A673 (cell line): ENCODE measurements at regions not wholly inside any gene's neighbourhood (a gene's known extent, or its start where the extent isn't known, plus 50 kb on each side); places are given as distances from the start of the nearest gene placed in this dataset.
"Not testable (repeated sequence)": the region's sequence is repeated elsewhere in the genome, so short reads cannot be mapped to it uniquely, and the experiment has no call there.

Source experiments
- BruUV-seq: library from RNA; stranded (reverse); fragments of 400-500 nt; replicated peaks from 2 replicates; lab custom pipeline; 2021; lab: Mats Ljungman, UMichigan
- CTCF ChIA-PET: fragments of 300-600 bp; sonication (Branson Sonifier 250); formaldehyde crosslinking; loops from one replicate; lab custom pipeline; 2022; ENCODE audit warnings: antibody characterized with exemption; lab: Charles Lee
- POLR2A ChIA-PET: fragments of 300-600 bp; sonication (Branson Sonifier 250); formaldehyde crosslinking; loops from one replicate; lab custom pipeline; 2022; ENCODE audit warnings: antibody characterized with exemption; ENCODE audit not compliant: low non-redundant PET; lab: Charles Lee
- DNase-seq: peaks from one replicate; pipeline ENCODE4 v3.0.0-alpha.2; 2015; ENCODE audit warnings: low spot score
- H3K27ac ChIP-seq: fragments of 200-600 bp; sonication (generic); 2 replicates; pipeline ENCODE4 v1.5.1; 2016; ENCODE audit warnings: mixed run types, low read depth, mild to moderate bottlenecking, mixed read lengths, antibody characterized with exemption, low read length; ENCODE audit not compliant: poor library complexity, severe bottlenecking
- H3K27me3 ChIP-seq: fragments of 200-600 bp; sonication (generic); replicated peaks from 2 replicates; pipeline ENCODE4 v1.6.1; 2017; ENCODE audit warnings: mixed run types, low read depth, mild to moderate bottlenecking, mixed read lengths, antibody characterized with exemption, low read length; ENCODE audit not compliant: insufficient read depth, poor library complexity
- H3K36me3 ChIP-seq: fragments of 200-600 bp; sonication (generic); 2 replicates; pipeline ENCODE4 v1.6.1; 2016; ENCODE audit warnings: mixed run types, mild to moderate bottlenecking, mixed read lengths, antibody characterized with exemption, low read length; ENCODE audit not compliant: insufficient read depth, poor library complexity, severe bottlenecking
- H3K4me1 ChIP-seq: fragments of 200-600 bp; sonication (generic); 2 replicates; pipeline ENCODE4 v1.6.1; 2017; ENCODE audit warnings: mixed run types, mild to moderate bottlenecking, mixed read lengths, antibody characterized with exemption, low read length; ENCODE audit not compliant: insufficient read depth, poor library complexity, severe bottlenecking
- H3K4me3 ChIP-seq: fragments of 200-600 bp; sonication (generic); 2 replicates; pipeline ENCODE4 v1.5.1; 2016; ENCODE audit warnings: low read depth, mixed run types, mild to moderate bottlenecking, mixed read lengths, low read length; ENCODE audit not compliant: poor library complexity, severe bottlenecking
- H3K9me3 ChIP-seq: fragments of 200-600 bp; sonication (generic); 2 replicates; pipeline ENCODE4 v1.6.1; 2016; ENCODE audit warnings: mixed run types, low read depth, mild to moderate bottlenecking, mixed read lengths, antibody characterized with exemption, low read length; ENCODE audit not compliant: poor library complexity, severe bottlenecking
- intact Hi-C: fragments of 100-400 bp; cut with micrococcal nuclease; formaldehyde crosslinking; loops from one replicate; pipeline ENCODE4 v1.10.0; 2022; ENCODE audit not compliant: unreplicated experiment

DNA sequence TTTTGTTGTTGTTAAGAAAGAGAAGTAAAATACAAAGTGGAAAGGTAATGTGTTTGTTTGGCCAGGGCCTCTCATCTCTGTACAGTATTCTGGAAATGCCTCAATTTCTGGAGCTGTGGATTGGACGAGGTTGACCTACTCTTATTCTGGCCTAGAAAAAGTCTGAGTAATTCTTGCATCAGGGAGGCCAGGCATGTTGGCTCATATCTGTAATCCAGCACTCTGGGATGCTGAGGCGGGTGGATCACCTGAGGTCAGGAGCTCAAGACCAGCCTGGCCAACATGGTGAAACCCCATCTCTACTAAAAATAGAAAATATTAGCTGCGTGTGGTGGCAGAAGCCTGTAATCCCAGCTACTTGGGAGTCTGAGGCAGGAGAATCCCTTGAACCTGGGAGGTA, 259.8 kb downstream of the NPIPA7 start:
- DNase-seq, H3K4me3 ChIP-seq, H3K9me3 ChIP-seq, H3K4me1 ChIP-seq, intact Hi-C loops, H3K27me3 ChIP-seq, POLR2A ChIA-PET, BruUV-seq, CTCF ChIA-PET, H3K36me3 ChIP-seq, H3K27ac ChIP-seq: not testable (repeated sequence)

DNA sequence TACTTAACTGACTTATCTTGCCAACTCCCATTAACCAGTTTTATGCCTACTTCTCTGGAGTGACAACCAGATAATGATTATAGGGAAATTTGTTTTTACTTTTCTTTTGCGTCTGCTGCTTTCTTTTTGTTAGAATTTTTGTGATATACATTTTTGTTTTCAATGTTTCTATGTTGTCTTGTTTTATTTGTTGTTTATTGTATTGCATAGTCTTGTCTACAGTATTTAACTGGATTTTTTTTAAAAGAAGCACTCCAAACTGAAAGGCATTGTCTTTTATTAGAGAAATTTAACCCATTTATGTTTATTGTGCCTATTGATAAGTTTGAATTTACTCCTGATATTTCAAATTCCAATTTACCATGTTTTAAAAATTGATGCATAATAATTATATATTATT, 264.9 kb downstream of the NPIPA7 start:
- H3K9me3 ChIP-seq, H3K27me3 ChIP-seq, BruUV-seq, POLR2A ChIA-PET, H3K4me1 ChIP-seq, CTCF ChIA-PET, intact Hi-C loops, H3K36me3 ChIP-seq, DNase-seq, H3K27ac ChIP-seq, H3K4me3 ChIP-seq: not testable (repeated sequence)

DNA sequence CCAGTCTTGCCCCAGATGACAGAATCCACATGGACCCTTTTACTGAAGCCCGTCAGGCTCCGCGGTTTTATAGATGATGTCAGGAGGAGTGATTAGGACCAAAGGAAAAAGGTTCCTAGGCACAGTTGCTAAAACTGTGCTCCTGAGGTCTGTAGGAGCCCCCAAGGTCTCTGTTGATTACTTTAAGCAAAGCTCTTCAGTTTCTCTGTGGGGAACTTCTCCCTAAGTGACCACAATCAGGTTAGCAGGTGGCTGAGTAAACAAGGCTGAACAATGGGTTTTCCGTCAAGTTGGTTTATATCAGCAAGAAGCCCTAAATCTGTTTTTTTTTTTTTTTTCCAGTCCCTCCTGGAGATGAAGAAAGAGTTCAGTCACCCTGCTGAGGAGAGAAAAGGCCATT, 269.1 kb downstream of the NPIPA7 start:
- H3K4me1 ChIP-seq, DNase-seq, CTCF ChIA-PET, H3K27me3 ChIP-seq, H3K27ac ChIP-seq, H3K9me3 ChIP-seq, POLR2A ChIA-PET, H3K4me3 ChIP-seq, intact Hi-C loops, H3K36me3 ChIP-seq, BruUV-seq: not testable (repeated sequence)

DNA sequence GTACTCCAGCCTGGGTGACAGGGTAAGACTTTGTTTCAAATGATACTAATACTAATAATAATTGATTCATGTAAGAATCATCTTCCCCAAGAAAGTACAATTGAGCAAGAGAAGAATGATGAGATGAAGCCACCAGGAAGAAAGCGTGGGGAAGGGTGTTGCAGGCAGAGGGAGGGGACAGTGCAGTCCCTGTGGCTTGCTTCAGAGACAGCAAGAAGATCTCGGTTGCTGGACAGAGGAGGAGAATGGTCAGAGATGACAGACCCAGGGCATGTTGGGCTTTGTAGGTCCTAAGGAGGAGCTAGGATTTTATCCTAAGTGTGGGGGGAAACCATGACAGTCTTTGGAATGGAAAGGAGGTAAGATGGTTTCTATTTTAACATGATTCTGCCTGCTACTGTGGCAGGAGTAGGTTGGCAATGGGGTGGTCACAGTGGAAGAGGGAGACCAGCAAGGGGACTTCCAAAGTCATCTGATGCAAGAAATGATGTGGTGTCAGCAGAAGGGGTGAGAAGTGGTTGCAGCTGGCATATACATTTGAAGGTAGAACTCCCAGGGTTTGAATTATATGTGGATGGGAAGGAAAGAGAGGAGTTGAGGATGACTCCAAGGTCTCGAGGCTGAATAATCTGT, 293.4 kb downstream of the NPIPA7 start:
- H3K36me3 ChIP-seq, DNase-seq, H3K27ac ChIP-seq, CTCF ChIA-PET, POLR2A ChIA-PET, H3K9me3 ChIP-seq, H3K4me1 ChIP-seq, BruUV-seq, H3K4me3 ChIP-seq, intact Hi-C loops, H3K27me3 ChIP-seq: not testable (repeated sequence)

DNA sequence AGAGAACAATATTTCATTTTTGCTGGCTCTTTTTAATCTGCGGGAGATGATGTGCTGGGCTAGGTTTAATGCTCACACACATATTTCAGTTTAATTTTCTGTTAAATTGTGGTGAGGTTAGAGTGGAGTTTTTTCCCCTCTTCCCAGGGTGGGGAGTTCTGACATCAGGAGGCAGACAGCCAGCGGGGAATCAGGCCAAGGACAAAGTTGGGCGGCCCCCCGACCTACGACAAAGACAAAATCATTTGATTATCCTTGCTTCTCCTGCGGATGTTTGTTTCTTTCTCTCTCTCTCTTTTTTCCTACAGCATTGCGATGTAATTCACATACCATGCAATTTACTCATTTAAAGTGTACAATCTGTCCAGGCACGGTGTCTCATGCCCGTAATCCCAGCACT, 295.9 kb downstream of the NPIPA7 start:
- H3K27ac ChIP-seq, DNase-seq, intact Hi-C loops, H3K36me3 ChIP-seq, POLR2A ChIA-PET, H3K4me3 ChIP-seq, H3K9me3 ChIP-seq, CTCF ChIA-PET, H3K27me3 ChIP-seq, BruUV-seq, H3K4me1 ChIP-seq: not testable (repeated sequence)

DNA sequence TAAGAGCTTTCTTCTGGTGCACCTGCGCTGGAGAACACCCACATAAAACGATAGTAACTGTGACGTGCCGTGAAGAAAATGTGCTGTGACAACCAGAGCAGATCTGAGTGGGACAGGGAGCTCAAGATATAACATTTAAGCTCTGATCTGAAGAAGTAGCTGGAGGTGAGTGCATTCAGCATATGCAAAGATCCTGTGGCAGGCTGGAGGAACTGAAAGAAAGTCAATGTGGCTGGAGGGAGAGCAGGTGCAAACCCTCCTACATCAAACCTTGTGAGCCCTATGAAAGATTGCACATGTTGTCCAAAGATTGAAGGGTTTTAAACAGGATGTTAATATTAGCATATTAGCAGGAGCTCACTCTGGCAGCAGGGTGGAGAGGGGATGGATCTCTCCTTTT, 342.9 kb downstream of the NPIPA7 start:
- H3K4me3 ChIP-seq, H3K27ac ChIP-seq, H3K36me3 ChIP-seq, H3K9me3 ChIP-seq, DNase-seq, POLR2A ChIA-PET, BruUV-seq, H3K4me1 ChIP-seq, intact Hi-C loops, H3K27me3 ChIP-seq, CTCF ChIA-PET: not testable (repeated sequence)

DNA sequence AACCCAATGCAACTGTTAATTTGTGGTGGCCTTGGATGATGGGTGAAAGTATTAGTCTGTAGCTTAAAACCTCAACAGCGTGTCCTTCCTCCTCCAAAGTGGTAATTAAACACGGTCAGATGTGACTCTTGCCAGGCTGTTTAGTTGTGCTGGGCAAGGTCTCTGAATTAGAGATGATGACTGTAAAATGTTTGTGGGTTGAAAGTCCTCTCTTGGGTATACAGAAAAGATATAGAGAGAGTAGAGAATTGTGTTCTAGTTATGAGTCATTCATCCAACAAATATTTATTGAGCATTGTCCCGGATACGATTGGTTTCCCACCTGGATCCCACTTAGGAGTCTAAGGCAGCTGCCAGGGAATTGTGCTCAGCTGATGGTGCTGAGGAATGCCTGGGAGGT, 343.7 kb downstream of the NPIPA7 start:
- intact Hi-C loops, H3K27ac ChIP-seq, BruUV-seq, DNase-seq, H3K27me3 ChIP-seq, H3K9me3 ChIP-seq, CTCF ChIA-PET, H3K4me3 ChIP-seq, H3K4me1 ChIP-seq, H3K36me3 ChIP-seq, POLR2A ChIA-PET: not testable (repeated sequence)
